RWPE2 (cell line): ENCODE measurements at regions not wholly inside any gene's neighbourhood (a gene's known extent, or its start where the extent isn't known, plus 50 kb on each side); places are given as distances from the start of the nearest gene placed in this dataset.

ENCODE experiments used
- ATAC-seq: fragments of 200-7000 bp; cut with Tn5 transposase; 3 replicates; pipeline ENCODE4 v1.9.1; 2021; ENCODE audit warnings: low read depth
- DNase-seq: peaks from one replicate; pipeline ENCODE4 v3.0.0-alpha.2; 2020; ENCODE audit warnings: low spot score
- H3K27ac ChIP-seq: fragments of 450-650 bp; 2 replicates; pipeline ENCODE4 v1.5.1; 2017; ENCODE audit warnings: mild to moderate bottlenecking; ENCODE audit not compliant: poor library complexity, severe bottlenecking
- H3K27me3 ChIP-seq: fragments of 250-450 bp; sonication (Bioruptor Pico); 2 replicates; pipeline ENCODE4 v1.5.1; 2021; ENCODE audit warnings: mild to moderate bottlenecking, moderate library complexity; ENCODE audit not compliant: insufficient read depth, poor library complexity, severe bottlenecking
- H3K36me3 ChIP-seq: fragments of 250-450 bp; sonication (Bioruptor Pico); 2 replicates; pipeline ENCODE4 v1.5.1; 2020; ENCODE audit warnings: low read depth, mild to moderate bottlenecking, moderate library complexity
- H3K4me1 ChIP-seq: fragments of 250-450 bp; sonication (Bioruptor Pico); 2 replicates; pipeline ENCODE4 v1.5.1; 2021; ENCODE audit warnings: mild to moderate bottlenecking, moderate library complexity; ENCODE audit not compliant: insufficient read depth, poor library complexity, severe bottlenecking
- H3K4me3 ChIP-seq: fragments of 250-450 bp; sonication (Bioruptor Pico); 2 replicates; pipeline ENCODE4 v1.5.1; 2021; ENCODE audit warnings: mild to moderate bottlenecking, moderate library complexity; ENCODE audit not compliant: severe bottlenecking
- H3K9me3 ChIP-seq: fragments of 250-450 bp; sonication (Bioruptor Pico); 2 replicates; pipeline ENCODE4 v1.5.1; 2021; ENCODE audit warnings: mild to moderate bottlenecking, moderate library complexity; ENCODE audit not compliant: severe bottlenecking
- TF ChIP-seq, protein P1 (sequence below): fragments of 450-650 bp; IDR thresholded peaks from one replicate; pipeline ENCODE4 v1.5.1; 2017; ENCODE audit warnings: mild to moderate bottlenecking, moderate library complexity; ENCODE audit not compliant: poor library complexity, severe bottlenecking

DNA sequence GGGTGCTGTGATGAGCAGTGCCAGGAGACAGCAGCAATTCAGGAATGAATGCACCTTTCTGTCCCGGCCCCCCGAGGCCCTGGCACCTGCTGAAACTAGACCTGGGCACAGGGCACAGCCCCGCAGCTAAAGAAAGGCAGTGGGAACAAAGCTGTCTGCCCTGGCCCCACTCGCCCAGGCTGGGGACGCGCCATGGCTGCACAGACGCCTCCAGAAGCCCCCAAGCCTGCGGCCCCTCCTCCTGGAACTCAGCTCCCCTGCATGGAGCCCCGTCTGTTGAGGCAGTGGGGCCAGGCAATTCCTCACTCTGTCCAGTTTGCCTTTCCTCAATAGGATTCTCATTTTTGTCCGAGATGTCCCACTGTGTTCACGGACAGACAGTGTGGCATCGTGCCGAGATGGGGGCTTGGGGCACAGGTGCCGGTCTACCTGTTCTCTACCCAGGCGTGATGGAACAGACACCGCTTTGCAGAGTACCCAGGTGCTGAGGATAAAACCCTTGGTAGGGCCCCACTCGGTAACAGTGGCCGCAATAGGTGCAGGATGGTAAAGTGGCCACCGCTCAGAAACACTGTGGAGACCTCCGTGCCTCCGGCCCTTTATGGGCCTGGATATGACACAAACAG, 146.5 kb upstream of the SOX1 start:
- H3K36me3 ChIP-seq, result no peaks in the 10 kb centered on the region
- TF ChIP-seq, protein P1, sequence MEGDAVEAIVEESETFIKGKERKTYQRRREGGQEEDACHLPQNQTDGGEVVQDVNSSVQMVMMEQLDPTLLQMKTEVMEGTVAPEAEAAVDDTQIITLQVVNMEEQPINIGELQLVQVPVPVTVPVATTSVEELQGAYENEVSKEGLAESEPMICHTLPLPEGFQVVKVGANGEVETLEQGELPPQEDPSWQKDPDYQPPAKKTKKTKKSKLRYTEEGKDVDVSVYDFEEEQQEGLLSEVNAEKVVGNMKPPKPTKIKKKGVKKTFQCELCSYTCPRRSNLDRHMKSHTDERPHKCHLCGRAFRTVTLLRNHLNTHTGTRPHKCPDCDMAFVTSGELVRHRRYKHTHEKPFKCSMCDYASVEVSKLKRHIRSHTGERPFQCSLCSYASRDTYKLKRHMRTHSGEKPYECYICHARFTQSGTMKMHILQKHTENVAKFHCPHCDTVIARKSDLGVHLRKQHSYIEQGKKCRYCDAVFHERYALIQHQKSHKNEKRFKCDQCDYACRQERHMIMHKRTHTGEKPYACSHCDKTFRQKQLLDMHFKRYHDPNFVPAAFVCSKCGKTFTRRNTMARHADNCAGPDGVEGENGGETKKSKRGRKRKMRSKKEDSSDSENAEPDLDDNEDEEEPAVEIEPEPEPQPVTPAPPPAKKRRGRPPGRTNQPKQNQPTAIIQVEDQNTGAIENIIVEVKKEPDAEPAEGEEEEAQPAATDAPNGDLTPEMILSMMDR, result no peak
- no peaks in the 10 kb centered on the region for H3K4me1 ChIP-seq
- no peak for ATAC-seq
- H3K9me3 ChIP-seq, result no peaks in the 10 kb centered on the region
- DNase-seq, result no peak
- no peak overlapping the region for H3K4me3 ChIP-seq
- no peak overlapping the region for H3K27ac ChIP-seq
- H3K27me3 ChIP-seq, result peaks cover 8% of the 10 kb centered on the region

DNA sequence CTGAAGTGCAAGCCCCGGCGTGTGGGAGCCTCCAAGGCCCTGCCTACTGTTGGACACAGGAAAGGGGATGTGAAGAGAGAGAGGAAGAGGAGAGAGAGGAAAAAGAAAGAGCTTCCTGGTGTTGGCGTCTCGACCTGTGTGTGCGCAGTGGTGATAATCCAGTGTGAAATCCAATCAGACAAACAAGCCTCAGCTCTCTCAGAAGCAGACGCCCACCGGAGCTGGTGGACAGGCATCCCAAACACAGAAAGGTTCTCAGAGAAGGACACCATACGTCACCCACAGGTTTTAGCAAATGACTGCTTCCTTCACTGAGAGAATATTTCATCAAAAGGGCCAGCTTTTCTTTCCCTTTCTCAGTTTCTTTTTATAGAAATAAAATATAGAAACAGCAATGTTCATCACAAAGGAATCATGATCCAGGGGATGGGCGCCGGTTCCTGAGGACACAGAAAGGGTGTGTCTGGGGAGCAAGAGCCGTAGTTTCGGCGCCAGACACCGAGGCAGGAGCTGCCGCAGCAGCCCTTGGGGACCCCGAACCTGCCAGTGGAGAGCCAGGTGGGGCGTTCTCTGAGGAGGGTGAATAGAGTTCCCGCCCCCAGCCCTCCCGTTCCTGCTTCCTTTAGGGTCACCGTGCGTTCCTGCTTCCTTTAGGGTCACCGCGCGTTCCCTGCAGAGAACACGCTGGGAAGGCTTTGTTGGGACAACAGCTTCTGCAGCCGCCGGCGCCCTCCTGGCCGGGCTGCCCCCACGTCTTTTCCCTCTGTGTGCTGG, 145.8 kb upstream of the SOX1 start:
- Histone ChIP-seq H3K9me3 (no peaks in the 10 kb centered on the region), H3K27ac (no peak overlapping the region), H3K4me3 (no peak overlapping the region), H3K27me3 (peaks cover 8% of the 10 kb centered on the region), H3K36me3 (no peaks in the 10 kb centered on the region), H3K4me1 (no peaks in the 10 kb centered on the region)
- ATAC-seq, result no peak
- TF ChIP-seq, protein P1, result no peak
- peak; percentile 41 for DNase-seq

DNA sequence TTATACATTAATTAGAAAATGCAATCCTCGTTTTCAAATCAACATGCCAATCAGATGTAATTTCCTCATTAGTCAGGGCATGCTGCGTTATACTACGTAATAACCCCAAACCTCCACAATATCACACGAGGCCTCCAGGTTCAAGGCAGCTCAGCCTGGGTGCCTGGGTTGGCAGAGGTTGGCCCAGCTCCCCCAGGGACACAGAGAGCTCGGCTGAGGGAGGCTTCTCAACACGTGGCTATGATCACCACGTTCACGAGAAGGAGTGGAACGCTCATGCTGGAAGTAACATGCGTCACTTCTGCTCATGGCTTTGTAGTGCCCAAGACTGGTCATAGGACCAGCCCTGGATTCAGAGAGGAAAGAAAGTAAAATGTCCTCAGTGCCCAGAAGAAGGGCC, 144.9 kb upstream of the SOX1 start:
- ATAC-seq (no peak), DNase-seq (no peak)
- TF ChIP-seq, protein P1, result no peak
- Histone ChIP-seq H3K27me3 (peaks cover 8% of the 10 kb centered on the region), H3K27ac (no peak overlapping the region), H3K36me3 (no peaks in the 10 kb centered on the region), H3K4me1 (no peaks in the 10 kb centered on the region), H3K9me3 (no peaks in the 10 kb centered on the region), H3K4me3 (no peak overlapping the region)

DNA sequence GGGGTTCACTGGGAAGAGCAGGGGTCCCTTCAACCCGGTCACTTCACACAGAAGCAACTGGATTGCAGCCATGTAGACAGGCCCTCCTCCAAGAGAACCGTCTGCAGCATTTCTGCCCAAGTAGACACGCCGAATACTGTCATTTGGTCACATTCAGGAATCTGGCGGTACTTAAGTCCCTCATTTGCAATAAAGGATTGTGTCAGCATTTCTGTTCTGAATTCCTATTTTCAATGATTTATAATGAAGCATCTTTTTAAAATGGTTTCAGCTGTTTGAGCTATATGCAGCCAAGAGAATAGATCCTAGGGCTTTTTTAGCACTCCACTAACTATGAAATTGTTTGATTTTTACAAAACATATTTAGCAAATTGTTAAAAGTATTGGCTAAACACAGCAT, 143.5 kb upstream of the SOX1 start:
- TF ChIP-seq, protein P1, result no peak
- no peak overlapping the region for H3K4me3 ChIP-seq
- H3K27me3 ChIP-seq, result peaks cover 8% of the 10 kb centered on the region
- no peak overlapping the region for H3K27ac ChIP-seq
- no peaks in the 10 kb centered on the region for H3K9me3 ChIP-seq
- H3K4me1 ChIP-seq, result no peaks in the 10 kb centered on the region
- no peak for ATAC-seq
- H3K36me3 ChIP-seq, result no peaks in the 10 kb centered on the region
- no peak for DNase-seq
